ENCODE measurements at regions not wholly inside any gene's neighbourhood (a gene's known extent, or its start where the extent isn't known, plus 50 kb on each side); places are given as distances from the start of the nearest gene placed in this dataset.

- TF ChIP-seq RXRA (IDR thresholded peaks at IDR 0.05) (no peak), CTCF (IDR thresholded peaks at IDR 0.05; ENCODE audit: low read depth, low read length, missing input control) (no peak)
Observed at GRCh38 chr4:125538670-125539069, 223.9 kb downstream of the FAT4 start.
